ENCODE measurements at regions not wholly inside any gene's neighbourhood (a gene's known extent, or its start where the extent isn't known, plus 50 kb on each side); places are given as distances from the start of the nearest gene placed in this dataset.
"Not testable (repeated sequence)": the region's sequence is repeated elsewhere in the genome, so short reads cannot be mapped to it uniquely, and the experiment has no call there.

- DNase-seq, result not testable (repeated sequence)
Measured at GRCh38 chr1:185460723-185461122, 143.7 kb upstream of the IVNS1ABP start.

- no peak for DNase-seq
Measured at GRCh38 chr1:185459141-185459540, 142.1 kb upstream of the IVNS1ABP start.

GRCh38 chr1:185458670-185459069, 141.6 kb upstream of the IVNS1ABP start:
- DNase-seq, result no peak

GRCh38 chr1:185453496-185454192, 136.6 kb upstream of the IVNS1ABP start:
- DNase-seq, result no peak

GRCh38 chr1:185450917-185451316, 133.9 kb upstream of the IVNS1ABP start:
- no peak for DNase-seq

- DNase-seq, result no peak
Measured at GRCh38 chr1:185450060-185450788, 133.2 kb upstream of the IVNS1ABP start.

GRCh38 chr1:185449378-185450059, 132.5 kb upstream of the IVNS1ABP start:
- no peak for DNase-seq

DNA sequence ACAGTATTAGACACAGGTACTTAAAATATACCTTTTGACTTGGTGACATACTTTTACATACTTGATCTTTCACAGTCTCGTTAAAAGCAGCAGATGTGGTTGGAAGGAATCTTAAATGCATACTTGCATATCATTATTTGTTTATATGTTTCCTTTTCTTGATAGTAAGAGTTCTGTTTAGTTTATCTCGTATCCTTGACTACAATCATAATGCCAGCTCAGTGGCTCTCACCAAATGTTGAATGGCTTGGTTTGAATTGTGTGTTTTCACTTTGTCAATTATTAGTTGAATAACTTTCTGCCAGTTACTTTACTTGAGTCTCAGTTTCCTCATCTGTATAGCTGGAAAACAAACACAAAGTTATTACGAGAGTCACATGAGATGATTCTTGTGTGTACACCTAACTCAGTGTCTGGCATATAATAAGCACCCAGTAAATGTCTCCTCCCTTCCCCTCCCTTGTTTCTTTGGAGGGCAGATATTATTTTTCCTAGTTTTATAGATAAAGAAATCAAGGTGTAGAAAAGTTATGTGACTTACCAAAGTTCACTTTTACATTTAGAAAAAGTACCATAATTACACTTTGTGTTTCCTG, 131.6 kb upstream of the IVNS1ABP start:
- no peak for DNase-seq

DNA sequence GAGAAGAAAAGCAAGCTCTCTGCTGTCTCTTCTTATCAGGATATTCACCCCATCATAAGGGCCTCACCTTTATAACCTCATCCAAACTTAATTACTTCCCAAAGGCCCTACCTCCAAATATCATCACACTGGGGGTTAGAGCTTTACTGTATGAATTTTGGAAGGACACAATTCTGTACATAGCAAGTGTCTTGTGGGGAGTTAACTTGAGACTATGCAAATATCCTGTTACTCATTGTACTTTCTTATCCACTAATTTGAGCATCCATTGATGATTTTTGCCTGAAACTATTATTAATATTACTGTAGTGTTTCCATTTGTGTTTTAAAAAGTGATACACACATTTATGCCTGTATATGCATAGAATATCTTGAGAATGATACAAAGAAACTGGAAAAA, 129.1 kb upstream of the IVNS1ABP start:
- no peak for DNase-seq

- DNase-seq, result no peak
Measured at GRCh38 chr1:185445594-185445993, 128.6 kb upstream of the IVNS1ABP start.

- no peak for DNase-seq
Measured at GRCh38 chr1:185444676-185445075, 127.6 kb upstream of the IVNS1ABP start.

DNA sequence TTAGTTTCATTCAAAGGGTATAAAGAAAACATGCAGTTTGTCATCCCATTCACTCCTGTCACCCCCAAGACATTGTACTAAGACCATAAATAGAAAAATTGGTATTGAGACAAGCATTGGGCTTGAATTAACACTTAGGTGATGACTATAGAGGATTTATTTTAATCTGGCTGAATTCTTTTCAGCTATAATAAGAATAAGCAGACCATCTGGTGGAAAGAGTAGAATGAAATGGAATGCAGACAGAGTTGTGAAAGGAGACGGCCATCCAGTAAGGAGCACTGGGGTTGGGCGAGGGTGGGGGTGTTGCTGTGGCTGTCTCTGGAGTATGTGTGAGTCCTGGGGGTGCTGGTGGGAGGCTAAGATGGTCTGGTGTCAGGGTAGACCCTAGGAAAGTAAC, 125.0 kb upstream of the IVNS1ABP start:
- DNase-seq, result no peak

GRCh38 chr1:185441605-185442004, 124.6 kb upstream of the IVNS1ABP start:
- DNase-seq, result peak; percentile 51

- DNase-seq, result no peak
Measured at GRCh38 chr1:185440877-185441276, 123.8 kb upstream of the IVNS1ABP start.

GRCh38 chr1:185439727-185440415, 122.8 kb upstream of the IVNS1ABP start:
- DNase-seq, result peak; percentile 70

- DNase-seq, result no peak
Measured at GRCh38 chr1:185438936-185439335, 121.9 kb upstream of the IVNS1ABP start.

DNA sequence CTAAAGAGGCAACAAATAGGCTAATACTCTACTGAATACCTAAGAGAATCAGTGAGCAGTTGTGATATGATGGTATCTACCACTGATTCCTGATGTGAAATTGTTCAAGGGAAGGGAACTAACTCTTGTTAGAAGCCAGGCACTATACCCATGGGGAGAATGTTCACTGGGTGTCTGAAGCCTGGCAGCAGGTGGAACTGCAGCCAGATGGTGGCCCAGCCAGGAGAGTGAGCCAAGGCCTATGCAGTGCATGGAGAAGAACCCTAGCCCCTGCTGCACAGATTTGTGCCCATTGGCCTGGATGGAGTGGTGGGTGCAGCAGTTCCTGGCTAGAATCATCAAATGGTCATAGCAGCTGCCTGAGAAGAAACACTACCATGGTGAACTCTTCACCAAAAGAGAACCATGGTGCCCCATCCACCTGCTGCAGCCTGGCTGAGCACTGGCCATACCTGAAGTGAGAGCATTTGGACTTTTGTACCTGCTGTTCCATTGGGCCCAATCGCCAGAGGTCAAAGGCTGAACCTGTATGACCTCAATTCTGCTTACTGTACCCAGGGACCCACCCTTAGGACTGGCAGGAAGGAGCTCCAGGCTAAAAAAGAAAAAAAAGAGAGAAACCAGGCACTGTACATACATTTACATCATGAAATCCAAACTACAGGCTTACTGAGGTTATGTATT, 118.8 kb upstream of the IVNS1ABP start:
- no peak for DNase-seq

DNA sequence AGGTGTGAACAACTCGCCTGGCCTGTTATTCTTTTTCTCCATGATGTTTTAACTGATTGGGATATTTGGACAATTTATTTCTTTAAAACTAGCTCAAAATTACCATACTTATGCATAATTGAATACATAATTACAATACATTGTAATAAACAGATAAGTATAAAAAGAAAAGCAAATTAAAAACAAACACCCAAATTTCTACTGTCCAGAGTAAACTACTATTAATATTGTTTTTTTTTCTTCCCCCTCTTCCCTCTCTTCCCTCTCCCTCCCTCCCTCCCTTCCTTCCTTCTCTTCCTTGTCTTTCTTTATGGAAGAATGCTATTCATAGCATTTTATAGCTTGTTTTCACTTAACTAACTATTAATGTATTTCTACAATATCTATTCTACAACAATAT, 117.7 kb upstream of the IVNS1ABP start:
- no peak for DNase-seq

GRCh38 chr1:185433667-185434066, 116.6 kb upstream of the IVNS1ABP start:
- no peak for DNase-seq

DNA sequence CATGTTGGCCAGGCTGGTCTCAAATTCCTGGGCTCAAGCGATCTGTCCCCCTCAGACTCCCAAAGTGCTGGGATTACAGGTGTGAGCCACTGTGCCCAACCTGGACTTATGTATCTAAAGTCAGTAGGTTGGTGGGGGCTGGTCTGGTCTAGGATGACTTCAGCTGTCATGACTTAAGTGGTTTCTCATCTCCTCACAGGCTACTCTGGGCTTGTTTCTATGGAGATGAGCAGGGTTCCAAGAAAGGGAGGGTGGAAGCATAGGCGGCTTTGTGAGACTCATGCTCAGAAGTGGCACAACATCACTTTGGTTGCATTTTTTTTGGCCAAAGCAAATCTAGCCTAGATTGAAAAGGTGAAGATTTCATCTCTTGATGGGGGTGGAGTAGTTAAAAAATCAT, 115.9 kb upstream of the IVNS1ABP start:
- no peak for DNase-seq

GRCh38 chr1:185431612-185432011, 114.6 kb upstream of the IVNS1ABP start:
- no peak for DNase-seq

DNA sequence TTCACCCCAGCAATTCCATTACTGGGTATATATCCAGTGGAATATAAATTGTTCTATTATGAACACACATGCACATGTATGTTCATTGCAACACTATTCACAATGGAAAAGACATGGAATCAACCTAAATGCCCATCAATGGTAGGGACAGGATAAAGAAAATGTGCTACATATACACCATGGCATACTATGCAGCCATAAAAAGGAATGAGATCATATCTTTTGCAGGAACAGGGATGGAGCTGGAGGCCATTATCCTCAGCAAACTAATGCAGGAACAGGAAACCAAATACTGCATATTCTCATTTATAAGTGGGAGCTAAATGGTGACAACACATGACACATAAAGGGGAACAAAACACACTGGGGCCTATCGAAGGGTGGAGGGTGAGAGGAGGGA, 112.6 kb upstream of the IVNS1ABP start:
- not testable (repeated sequence) for DNase-seq
